Prostate gland (tissue), 2 donors: ENCODE measurements at regions not wholly inside any gene's neighbourhood (a gene's known extent, or its start where the extent isn't known, plus 50 kb on each side); places are given as distances from the start of the nearest gene placed in this dataset.

Experiments used
- DNase-seq: peaks from one replicate; pipeline ENCODE4 v3.0.0-alpha.2; 2019; ENCODE audit warnings: low spot score
- H3K27ac ChIP-seq, 2 donors: fragments of 200-600 bp; sonication (generic); 2 replicates each; pipeline ENCODE4 v1.5.1; 2017 to 2019
- H3K27me3 ChIP-seq: fragments of 200-600 bp; sonication (generic); replicated peaks from 2 replicates; pipeline ENCODE4 v1.5.1; 2019; ENCODE audit not compliant: insufficient read depth
- H3K36me3 ChIP-seq, 2 donors: fragments of 200-600 bp; sonication (generic); 1 replicate in 1 of 2; 2 replicates in 1 of 2; pipeline versions ENCODE4 v1.5.1 to v1.8.1; 2017 to 2019
- H3K4me1 ChIP-seq: fragments of 200-600 bp; sonication (generic); replicated peaks from 2 replicates; pipeline ENCODE4 v1.5.1; 2019
- H3K4me3 ChIP-seq, 2 donors: fragments of 200-600 bp; sonication (generic); 2 replicates each; pipeline ENCODE4 v1.5.1; 2017 to 2019
- H3K9me3 ChIP-seq: fragments of 200-600 bp; sonication (generic); 2 replicates; pipeline ENCODE4 v1.5.1; 2017
- POLR2A ChIP-seq: fragments of 450-650 bp; IDR thresholded peaks from one replicate; pipeline ENCODE4 v1.6.1; 2016; ENCODE audit warnings: antibody characterized with exemption, mild to moderate bottlenecking
- POLR2AphosphoS5 ChIP-seq: sonication (generic); formaldehyde crosslinking; IDR thresholded peaks from one replicate; pipeline ENCODE4 v1.6.1; 2017; ENCODE audit warnings: antibody characterized with exemption
- WGBS: methylation state at CpG from one replicate; pipeline ENCODE4 v1.1.5; 2018; 5-methylcytosine and 5-hydroxymethylcytosine counted together
- intact Hi-C: fragments of 100-400 bp; cut with DNase I; formaldehyde crosslinking; loops from one replicate; pipeline ENCODE4 v1.14.2; 2022
- TF ChIP-seq, protein P1 (sequence below), 4 experiments: fragments of 200-600 bp in 2 of 4; fragments of 450-650 bp in 2 of 4; sonication (generic) in 2 of 4; IDR thresholded peaks; 1 replicate in 3 of 4; 2 replicates in 1 of 4; pipeline ENCODE4 v1.5.1; 2016 to 2019; ENCODE audit warnings: antibody characterized with exemption in 4 of 4, mild to moderate bottlenecking in 2 of 4, moderate library complexity in 2 of 4

GRCh38 chr1:226481133-226481532, 67.4 kb upstream of the STUM start:
- Histone ChIP-seq H3K4me3 (no peak overlapping the region), H3K9me3 (no peaks in the 10 kb centered on the region), H3K4me1 (no peaks in the 10 kb centered on the region), H3K27me3 (no peaks in the 10 kb centered on the region), H3K36me3 (no peaks in the 10 kb centered on the region), H3K27ac (no peak overlapping the region)
- intact Hi-C loops, result no loop called here
- TF ChIP-seq POLR2A (no peak), POLR2AphosphoS5 (no peak)
- TF ChIP-seq, protein P1, sequence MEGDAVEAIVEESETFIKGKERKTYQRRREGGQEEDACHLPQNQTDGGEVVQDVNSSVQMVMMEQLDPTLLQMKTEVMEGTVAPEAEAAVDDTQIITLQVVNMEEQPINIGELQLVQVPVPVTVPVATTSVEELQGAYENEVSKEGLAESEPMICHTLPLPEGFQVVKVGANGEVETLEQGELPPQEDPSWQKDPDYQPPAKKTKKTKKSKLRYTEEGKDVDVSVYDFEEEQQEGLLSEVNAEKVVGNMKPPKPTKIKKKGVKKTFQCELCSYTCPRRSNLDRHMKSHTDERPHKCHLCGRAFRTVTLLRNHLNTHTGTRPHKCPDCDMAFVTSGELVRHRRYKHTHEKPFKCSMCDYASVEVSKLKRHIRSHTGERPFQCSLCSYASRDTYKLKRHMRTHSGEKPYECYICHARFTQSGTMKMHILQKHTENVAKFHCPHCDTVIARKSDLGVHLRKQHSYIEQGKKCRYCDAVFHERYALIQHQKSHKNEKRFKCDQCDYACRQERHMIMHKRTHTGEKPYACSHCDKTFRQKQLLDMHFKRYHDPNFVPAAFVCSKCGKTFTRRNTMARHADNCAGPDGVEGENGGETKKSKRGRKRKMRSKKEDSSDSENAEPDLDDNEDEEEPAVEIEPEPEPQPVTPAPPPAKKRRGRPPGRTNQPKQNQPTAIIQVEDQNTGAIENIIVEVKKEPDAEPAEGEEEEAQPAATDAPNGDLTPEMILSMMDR (IDR thresholded peaks at IDR 0.05), result no peak
- 50% methylated on average over 4 of the region's 4 CpGs for WGBS
- DNase-seq, result no peak

DNA sequence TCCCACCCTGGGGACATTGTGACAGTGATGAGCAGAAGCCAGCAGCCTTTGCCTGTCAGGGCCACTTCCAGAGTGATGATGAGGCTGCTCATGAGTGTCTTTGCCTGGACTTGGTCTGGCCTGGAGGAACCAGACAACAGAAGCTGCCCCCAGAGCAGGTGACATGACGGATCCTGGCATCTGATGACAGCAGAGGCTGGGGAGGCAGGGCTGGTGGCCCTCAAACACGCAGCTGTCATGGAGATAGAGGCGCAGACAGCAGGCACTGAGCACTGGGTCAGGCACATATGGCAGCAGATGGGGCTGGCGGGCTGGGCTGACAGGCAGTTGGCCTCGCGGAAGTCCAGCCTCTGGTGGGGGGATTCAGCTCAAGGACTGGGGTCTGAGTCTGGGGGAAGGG, 66.4 kb upstream of the STUM start:
- 93% methylated on average over 6 of the region's 6 CpGs for WGBS
- H3K36me3 ChIP-seq, result no peaks in the 10 kb centered on the region
- TF ChIP-seq POLR2A, result no peak
- no peak for TF ChIP-seq POLR2AphosphoS5
- TF ChIP-seq, protein P1 (IDR thresholded peaks at IDR 0.05), result no peak
- no peaks in the 10 kb centered on the region for H3K27me3 ChIP-seq
- no peaks in the 10 kb centered on the region for H3K4me1 ChIP-seq
- H3K27ac ChIP-seq, result no peak overlapping the region
- intact Hi-C loops, result no loop called here
- H3K9me3 ChIP-seq, result no peaks in the 10 kb centered on the region
- no peak overlapping the region for H3K4me3 ChIP-seq
- no peak for DNase-seq

DNA sequence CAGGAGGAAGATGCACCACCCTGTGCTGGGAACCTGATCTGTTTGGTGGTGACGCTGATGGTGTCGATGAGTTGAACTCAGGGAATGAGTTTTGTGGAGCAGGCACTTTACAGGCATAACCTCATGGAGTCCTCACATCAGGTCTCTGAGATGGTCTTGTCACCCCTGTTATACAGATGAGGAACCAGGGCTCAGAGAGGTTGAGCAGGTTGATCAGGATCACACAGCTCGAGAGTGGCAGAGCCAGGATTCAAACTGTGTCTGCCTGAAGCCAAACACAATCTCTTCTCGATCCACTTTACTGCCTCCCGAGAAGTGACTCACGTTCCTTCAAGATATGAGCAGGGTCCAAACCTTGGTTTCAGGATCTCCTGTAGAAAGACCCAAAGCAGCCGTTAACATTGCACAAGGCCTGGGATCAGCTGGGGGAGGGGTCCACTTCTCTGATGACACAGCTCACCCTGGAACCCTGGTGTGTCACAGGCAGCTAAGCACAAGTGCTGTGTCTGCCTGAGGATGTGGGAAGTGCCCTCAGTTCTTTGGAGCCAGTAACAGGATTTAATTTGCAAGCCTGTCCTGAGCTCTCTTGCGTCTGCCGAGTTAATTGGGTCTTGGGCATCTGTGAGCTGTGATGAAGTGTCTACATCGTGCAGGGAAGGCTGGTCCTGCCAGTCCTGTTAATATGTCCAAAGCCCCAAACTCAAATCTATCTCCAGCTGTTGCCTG, 65.4 kb upstream of the STUM start:
- Histone ChIP-seq H3K27me3 (no peaks in the 10 kb centered on the region), H3K9me3 (no peaks in the 10 kb centered on the region), H3K4me1 (no peaks in the 10 kb centered on the region), H3K36me3 (no peaks in the 10 kb centered on the region), H3K4me3 (no peak overlapping the region), H3K27ac (no peak overlapping the region)
- intact Hi-C loops, result no loop called here
- WGBS, result 84% methylated on average over 10 of the region's 10 CpGs
- TF ChIP-seq POLR2A, result no peak
- TF ChIP-seq, protein P1 (IDR thresholded peaks at IDR 0.05), result no peak
- TF ChIP-seq POLR2AphosphoS5, result no peak
- DNase-seq, result no peak

- 76% methylated on average over 5 of the region's 5 CpGs for WGBS
- H3K27ac ChIP-seq, result no peak overlapping the region
- no peak overlapping the region for H3K4me3 ChIP-seq
- TF ChIP-seq POLR2AphosphoS5, result no peak
- no peak for TF ChIP-seq POLR2A
- TF ChIP-seq, protein P1 (IDR thresholded peaks at IDR 0.05), result no peak
- intact Hi-C loops, result no loop called here
- no peak for DNase-seq
- no peaks in the 10 kb centered on the region for H3K4me1 ChIP-seq
- no peaks in the 10 kb centered on the region for H3K9me3 ChIP-seq
- no peaks in the 10 kb centered on the region for H3K27me3 ChIP-seq
- no peaks in the 10 kb centered on the region for H3K36me3 ChIP-seq
Observed at GRCh38 chr1:226485192-226485591, 63.4 kb upstream of the STUM start.

DNA sequence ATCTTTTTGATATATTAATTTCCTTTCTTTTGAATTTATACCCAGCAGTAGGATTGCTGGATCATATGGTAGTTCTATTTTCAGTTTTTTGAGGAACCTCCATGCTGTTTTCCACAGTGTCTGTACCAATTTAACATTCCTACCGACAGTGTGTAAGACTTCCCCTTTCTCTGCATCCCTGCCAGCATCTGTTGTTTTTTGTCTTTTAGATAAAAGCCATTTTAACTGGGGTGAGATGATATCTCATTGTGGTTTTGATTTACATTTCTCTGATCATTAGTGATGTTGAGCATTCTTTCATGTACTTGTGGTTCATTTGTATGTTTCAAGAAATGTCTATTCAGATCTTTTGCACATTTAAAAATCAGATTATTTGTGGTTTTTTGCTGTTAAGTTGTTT, 62.4 kb upstream of the STUM start:
- Histone ChIP-seq H3K9me3 (no peaks in the 10 kb centered on the region), H3K4me1 (no peaks in the 10 kb centered on the region), H3K36me3 (no peaks in the 10 kb centered on the region), H3K27ac (no peak overlapping the region), H3K27me3 (no peaks in the 10 kb centered on the region), H3K4me3 (no peak overlapping the region)
- no peak for DNase-seq
- WGBS, result 27% methylated on average over 1 of the region's 1 CpG
- TF ChIP-seq POLR2AphosphoS5 (no peak), POLR2A (no peak)
- TF ChIP-seq, protein P1 (IDR thresholded peaks at IDR 0.05), result no peak
- intact Hi-C loops, result no loop called here
